GM18498 (cell line): ENCODE measurements at regions not wholly inside any gene's neighbourhood (a gene's known extent, or its start where the extent isn't known, plus 50 kb on each side); places are given as distances from the start of the nearest gene placed in this dataset.
A peak's percentile ranks its signal among the peaks of the same experiment; 100 is the strongest.

Experiments used
- ATAC-seq: cut with Tn5 transposase; IDR thresholded peaks from one replicate; pipeline ENCODE4 v1.9.1; 2021; ENCODE audit warnings: mild to moderate bottlenecking, moderate library complexity; ENCODE audit not compliant: unreplicated experiment

- peak; percentile 73 for ATAC-seq
Observed at GRCh38 chr9:73845539-73845938, 651.6 kb upstream of the RORB start.

GRCh38 chr9:73845954-73846690 is 651.0 kb upstream of the RORB start:
- no peak for ATAC-seq

DNA sequence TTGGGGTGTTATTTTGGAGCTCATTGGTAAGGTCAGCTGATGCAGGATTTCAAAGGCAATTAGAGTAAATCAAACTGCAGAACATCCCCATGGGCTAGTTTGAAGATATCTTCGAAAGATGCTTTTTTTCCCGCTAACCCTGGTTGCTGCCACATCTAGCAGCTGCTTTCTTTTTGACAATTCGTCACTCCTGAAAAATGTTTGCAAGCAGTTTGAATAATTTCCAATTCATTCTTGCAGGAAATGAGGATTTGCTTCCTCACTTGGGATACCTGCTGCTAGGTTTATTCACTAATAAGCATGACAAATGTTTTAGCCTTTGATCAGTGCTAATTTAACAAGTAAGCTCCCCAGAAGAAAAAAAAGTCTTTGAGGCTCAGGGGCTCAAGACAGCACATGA is 649.6 kb upstream of the RORB start:
- ATAC-seq: no peak

DNA sequence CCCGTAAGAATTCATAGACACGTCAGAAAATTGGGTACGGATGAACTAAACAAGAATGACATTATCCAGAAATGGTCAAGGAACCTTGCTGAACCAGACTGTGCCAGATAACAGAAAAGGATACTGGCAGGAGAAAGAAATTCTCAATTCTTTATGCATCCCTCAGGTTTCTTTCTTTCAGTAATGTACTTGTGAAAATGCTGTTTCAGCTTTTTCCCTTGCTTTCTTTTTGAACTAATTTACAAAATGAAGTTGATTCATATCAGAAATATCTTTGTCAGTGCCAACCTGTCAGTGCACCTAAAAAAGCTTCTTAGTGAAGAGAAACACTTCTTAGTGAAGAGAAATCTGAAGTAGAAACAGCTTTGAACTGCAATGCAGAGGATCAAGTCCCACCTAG is 643.6 kb upstream of the RORB start:
- no peak for ATAC-seq

DNA sequence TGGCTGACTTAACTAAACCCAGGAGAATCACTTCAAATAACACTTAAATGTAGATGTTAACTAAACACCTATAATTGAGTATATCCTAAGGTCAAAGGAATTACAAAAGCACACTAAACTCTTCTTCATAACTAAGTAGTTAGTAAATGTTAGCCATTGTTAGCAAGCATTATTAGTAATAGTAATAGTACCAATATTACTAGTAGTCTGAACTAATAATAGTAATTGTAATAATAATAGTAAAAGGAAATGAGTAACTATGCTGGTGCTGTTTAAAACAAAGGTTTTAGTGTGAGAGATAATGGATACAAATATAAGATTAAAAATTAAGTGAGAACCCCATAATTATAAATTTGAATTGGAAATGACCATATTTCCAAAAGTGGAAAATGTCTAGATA is 641.9 kb upstream of the RORB start:
- ATAC-seq: no peak

- ATAC-seq: no peak
Observed at GRCh38 chr9:73863924-73864323, 633.2 kb upstream of the RORB start.

GRCh38 chr9:73866451-73866850 is 630.7 kb upstream of the RORB start:
- no peak for ATAC-seq

DNA sequence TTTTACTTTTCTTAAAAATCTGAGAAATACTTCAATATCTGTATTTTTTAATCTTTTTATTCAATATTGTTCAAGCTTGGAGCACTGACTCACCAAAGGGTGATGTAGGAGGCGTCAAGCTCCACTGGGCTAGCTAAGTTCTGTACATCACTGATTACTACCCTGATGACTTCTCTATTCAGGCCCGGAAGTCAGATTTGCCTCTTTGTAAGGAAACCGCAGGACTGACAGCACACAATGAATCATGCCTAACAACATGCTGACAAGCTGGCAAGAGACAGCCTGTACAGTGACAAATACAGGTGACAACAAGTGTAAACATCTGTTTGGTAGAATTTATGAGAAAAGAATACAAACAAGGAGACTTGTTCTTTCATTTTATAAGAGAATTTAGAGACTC is 627.9 kb upstream of the RORB start:
- peak; percentile 100 for ATAC-seq

DNA sequence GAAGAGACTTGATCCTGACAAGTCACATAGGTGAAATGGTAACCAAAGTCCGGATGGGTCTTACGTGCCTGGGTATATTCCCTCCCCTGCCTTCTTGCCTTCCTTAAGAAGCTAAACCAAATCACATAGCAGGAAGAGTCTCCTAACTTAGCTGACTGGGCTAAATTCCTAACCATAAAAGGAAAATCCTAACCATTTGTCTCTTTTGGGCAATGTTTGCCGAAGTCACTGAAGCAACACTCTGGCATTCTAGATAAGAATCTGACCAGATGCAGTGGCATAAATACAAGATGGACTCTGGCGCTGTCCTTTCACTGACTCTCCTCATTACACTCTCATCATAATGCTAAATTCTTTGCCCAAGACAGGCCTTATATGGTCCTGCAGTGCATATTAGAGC is 625.5 kb upstream of the RORB start:
- no peak for ATAC-seq

GRCh38 chr9:73872701-73873100 is 624.4 kb upstream of the RORB start:
- ATAC-seq: no peak

DNA sequence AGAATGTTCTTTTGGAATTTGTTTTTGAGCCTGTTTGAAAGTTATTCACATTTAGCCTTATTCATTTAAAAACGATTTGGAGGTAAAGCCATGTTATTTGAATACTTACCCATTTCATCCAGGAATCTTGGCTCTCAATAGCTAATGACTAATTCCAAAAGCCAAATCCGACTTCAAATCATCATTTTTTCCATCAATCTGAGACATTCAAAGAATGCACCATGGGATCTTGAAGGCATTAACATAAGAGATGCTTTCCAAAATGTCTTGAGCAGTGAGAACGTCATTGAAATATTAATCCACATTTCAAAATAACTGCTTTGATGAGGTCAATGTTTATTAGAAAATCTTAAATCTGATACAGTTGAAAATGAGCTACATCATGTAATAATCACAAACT is 617.0 kb upstream of the RORB start:
- ATAC-seq: no peak

DNA sequence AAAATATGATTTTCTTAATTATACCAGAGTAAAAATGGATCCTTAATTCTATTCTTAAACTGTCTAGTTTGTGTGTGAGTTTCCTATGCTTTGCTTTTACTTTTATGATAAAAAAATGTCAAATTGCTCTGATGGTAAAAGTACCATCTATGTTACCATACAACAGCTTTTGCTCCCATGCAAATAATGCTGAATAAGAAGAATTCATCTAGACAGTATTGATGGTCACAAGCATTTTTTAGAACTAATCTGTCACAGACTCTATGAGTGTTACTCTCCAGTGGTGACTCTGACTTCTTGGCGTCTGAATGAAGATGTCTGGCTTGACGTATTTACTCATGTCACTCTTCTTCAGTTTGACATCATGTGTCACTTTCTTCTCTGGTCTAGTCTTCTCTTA is 608.1 kb upstream of the RORB start:
- ATAC-seq: no peak

- no peak for ATAC-seq
Observed at GRCh38 chr9:73890685-73891277, 606.4 kb upstream of the RORB start.

DNA sequence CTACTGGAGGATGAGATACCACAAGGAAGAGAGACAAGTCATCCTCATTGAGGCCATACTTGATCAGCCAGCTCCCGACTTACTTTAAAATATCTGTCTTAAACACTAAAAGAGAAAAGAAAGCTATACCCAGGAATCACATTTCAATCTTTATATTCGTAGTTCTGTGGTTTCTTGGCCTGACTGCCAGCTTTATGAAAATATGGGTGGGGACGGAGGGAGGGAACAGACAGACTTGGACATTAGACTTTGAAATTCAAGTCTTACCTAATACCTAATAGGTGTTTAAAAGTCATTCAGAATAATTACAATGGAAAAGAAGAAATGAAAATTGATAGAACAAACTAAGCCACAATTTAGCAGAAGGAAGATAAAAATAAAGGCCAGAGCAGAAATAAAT is 604.8 kb upstream of the RORB start:
- ATAC-seq: no peak

- no peak for ATAC-seq
Observed at GRCh38 chr9:73893230-73893629, 603.9 kb upstream of the RORB start.

- no peak for ATAC-seq
Observed at GRCh38 chr9:73896061-73896460, 601.1 kb upstream of the RORB start.

DNA sequence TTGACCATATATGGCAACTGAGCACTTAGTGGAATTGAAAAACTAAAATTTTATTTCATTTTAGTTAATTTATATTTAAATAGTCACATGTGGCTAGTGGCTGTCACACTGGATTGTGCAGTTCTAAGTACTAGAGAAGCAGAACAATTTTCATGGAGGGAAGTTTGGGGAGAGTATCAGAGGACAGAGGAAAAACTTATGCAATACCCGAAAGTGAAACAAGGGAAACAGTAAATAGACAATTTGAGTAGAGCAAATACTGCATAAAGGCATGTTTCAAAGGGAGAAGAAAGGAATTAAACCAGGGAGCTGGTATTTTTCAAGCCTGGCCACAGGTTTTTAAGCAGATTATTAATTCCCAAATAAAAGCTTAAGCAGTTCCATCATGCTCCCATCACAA is 590.5 kb upstream of the RORB start:
- no peak for ATAC-seq

GRCh38 chr9:73911804-73912203 is 585.3 kb upstream of the RORB start:
- ATAC-seq: no peak

DNA sequence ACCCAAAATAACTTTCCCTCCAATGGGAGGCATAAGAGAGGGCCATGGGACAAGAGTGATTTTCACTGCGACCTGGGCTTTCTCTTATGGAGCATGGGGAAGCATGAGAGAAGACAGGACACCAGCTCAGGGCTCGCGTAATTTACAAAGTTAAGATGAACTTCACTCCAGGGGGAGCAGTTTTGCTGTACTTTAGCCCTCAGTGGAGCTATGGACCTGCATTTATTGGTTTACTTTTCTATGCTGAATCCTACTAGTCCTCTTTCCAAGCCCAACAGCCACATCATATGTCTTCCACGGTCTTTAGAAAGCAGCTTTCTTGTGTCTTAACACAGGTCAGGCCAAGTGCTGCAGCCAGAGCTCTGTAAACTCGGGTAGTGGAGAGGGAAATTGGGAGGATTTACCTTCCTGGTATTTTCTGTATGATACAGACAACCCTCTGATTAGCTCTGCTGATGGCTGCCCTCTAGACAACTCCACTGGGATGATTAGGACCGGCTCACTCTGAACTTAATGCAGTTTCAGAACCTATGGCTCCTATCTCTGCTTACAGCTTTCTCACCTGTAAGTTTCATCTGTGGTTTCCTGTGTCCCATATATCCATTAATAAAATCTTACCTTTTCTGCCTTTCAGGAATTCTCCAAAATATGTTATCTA is 581.0 kb upstream of the RORB start:
- ATAC-seq: no peak

DNA sequence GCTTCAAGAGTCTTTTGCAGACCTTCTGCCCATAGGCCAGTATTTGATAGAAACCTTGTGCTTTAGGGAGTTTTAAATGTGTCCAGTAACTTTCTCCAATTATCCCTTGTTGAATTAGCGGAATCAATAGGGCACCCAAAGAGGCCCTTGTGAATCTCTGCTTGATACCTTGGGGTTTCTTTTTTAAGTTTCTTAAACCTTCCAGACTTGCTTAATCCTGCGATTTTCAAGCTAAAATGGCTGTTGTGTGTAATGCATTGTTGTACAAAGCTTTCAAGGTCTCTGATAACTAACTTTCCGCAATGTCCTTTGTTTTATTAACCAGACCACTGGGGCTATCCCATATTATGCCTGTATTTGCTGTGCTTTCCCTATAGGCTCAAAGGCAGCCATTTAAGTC is 577.4 kb upstream of the RORB start:
- no peak for ATAC-seq

DNA sequence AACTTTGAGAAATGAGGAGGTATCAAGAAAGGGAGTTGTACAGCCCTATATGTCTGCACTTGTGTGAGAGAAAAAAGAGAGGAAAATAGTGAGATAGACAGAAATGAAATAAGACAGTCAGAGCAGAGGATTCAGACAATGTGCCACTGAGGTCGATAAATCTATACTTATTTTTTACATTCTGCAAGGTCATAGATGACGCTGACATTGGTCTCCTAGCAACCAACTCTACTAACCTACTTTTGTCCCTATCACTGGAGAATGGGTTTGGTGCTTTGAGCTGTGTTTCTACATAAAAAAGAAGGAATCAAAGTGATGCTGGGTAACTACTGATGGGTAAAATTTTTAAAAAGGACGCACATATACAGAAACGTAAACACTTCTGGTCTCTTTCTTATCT is 573.3 kb upstream of the RORB start:
- no peak for ATAC-seq

DNA sequence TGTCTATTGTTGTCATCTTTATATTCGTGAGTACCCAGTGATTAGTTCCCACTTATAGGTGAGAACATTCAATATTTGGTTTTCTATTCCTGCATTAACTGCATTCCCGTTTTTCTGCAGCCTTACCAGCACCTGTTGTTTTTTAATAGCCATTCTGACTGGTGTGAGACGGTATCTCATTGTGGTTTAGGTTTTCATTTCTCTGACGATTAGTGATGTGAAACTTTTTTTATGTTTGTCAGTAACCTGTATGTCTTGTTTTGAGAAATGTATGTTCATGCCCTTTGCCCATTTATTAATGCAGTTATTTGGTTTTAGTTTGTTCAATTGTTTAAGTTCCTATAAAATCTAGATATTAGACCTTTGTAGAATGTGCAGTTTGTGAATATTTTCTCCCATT is 546.0 kb upstream of the RORB start:
- no peak for ATAC-seq
